OCI-LY3 (cell line): ENCODE measurements at regions not wholly inside any gene's neighbourhood (a gene's known extent, or its start where the extent isn't known, plus 50 kb on each side); places are given as distances from the start of the nearest gene placed in this dataset.

Experiments
- CTCF ChIP-seq: fragments of 200-600, 300-600 bp; sonication (generic); IDR thresholded peaks from 2 replicates; pipeline ENCODE4 v1.5.1; 2014; ENCODE audit warnings: antibody characterized with exemption, low read length, low read depth
- EZH2phosphoT487 ChIP-seq: fragments of 200-600 bp; shearing (Covaris generic); IDR thresholded peaks from 2 replicates; pipeline ENCODE4 v1.6.1; 2018; ENCODE audit warnings: antibody characterized with exemption, mixed run types, low read depth

GRCh38 chr4:71685975-71686374 is 97.9 kb downstream of the GC start:
- TF ChIP-seq CTCF (no peak), EZH2phosphoT487 (no peak)
